WI38 (cell line): ENCODE measurements at regions not wholly inside any gene's neighbourhood (a gene's known extent, or its start where the extent isn't known, plus 50 kb on each side); places are given as distances from the start of the nearest gene placed in this dataset.
"Not testable (repeated sequence)": the region's sequence is repeated elsewhere in the genome, so short reads cannot be mapped to it uniquely, and the experiment has no call there.

Experiments used
- H3K4me3 ChIP-seq: 2 replicates; pipeline ENCODE4 v1.5.1; 2011; ENCODE audit warnings: low read depth, mild to moderate bottlenecking, control low read depth, low read length
- CTCF ChIP-seq: IDR thresholded peaks from 2 replicates; pipeline ENCODE4 v1.5.1; 2012; ENCODE audit warnings: low read depth, mild to moderate bottlenecking, control low read depth, low read length

- TF ChIP-seq CTCF, result no peak
- no peak overlapping the region for H3K4me3 ChIP-seq
Measured at GRCh38 chr14:22180045-22180444, 409.0 kb downstream of the DAD1 start.

GRCh38 chr14:22179190-22179589 lies 409.8 kb downstream of the DAD1 start:
- H3K4me3 ChIP-seq, result no peak overlapping the region
- no peak for TF ChIP-seq CTCF

GRCh38 chr14:22178333-22178839 lies 410.6 kb downstream of the DAD1 start:
- no peak overlapping the region for H3K4me3 ChIP-seq
- no peak for TF ChIP-seq CTCF

GRCh38 chr14:22177870-22178269 lies 411.2 kb downstream of the DAD1 start:
- TF ChIP-seq CTCF, result no peak
- no peak overlapping the region for H3K4me3 ChIP-seq

- TF ChIP-seq CTCF, result no peak
- H3K4me3 ChIP-seq, result no peak overlapping the region
Measured at GRCh38 chr14:22176957-22177356, 412.1 kb downstream of the DAD1 start.

GRCh38 chr14:22175278-22175558 lies 413.8 kb downstream of the DAD1 start:
- not testable (repeated sequence) for H3K4me3 ChIP-seq

GRCh38 chr14:22174412-22175277 lies 414.4 kb downstream of the DAD1 start:
- H3K4me3 ChIP-seq, result no peak overlapping the region
- TF ChIP-seq CTCF, result no peak
